Stomach (tissue), 8 donors: ENCODE measurements at regions not wholly inside any gene's neighbourhood (a gene's known extent, or its start where the extent isn't known, plus 50 kb on each side); places are given as distances from the start of the nearest gene placed in this dataset.

Experiments
- DNase-seq, 2 donors: peaks; one replicate each; pipeline versions ENCODE4 v3.0.0 to v3.0.0-alpha.2; 2013 to 2019
- H3K27ac ChIP-seq, 5 donors: fragments of 200-600 bp in 4 of 5; sonication (generic) in 4 of 5; one replicate each; pipeline ENCODE4 v1.5.1; 2013 to 2019; ENCODE audit warnings: mild to moderate bottlenecking in 1 of 5, moderate library complexity in 1 of 5
- H3K27me3 ChIP-seq, 3 donors: fragments of 200-600 bp; sonication (generic); one replicate each; pipeline ENCODE4 v1.5.1; 2017 to 2019; ENCODE audit warnings: mixed run types in 1 of 3
- H3K36me3 ChIP-seq, 4 donors: fragments of 200-600 bp; sonication (generic); 1 replicate in 3 of 4; 2 replicates in 1 of 4; pipeline ENCODE4 v1.5.1; 2016 to 2019
- H3K4me1 ChIP-seq, 4 donors: fragments of 200-600 bp; sonication (generic); one replicate each; pipeline ENCODE4 v1.5.1; 2016 to 2019
- H3K4me3 ChIP-seq, 4 donors: fragments of 200-600 bp; sonication (generic) in 3 of 4; one replicate each; pipeline ENCODE4 v1.5.1; 2016 to 2019; ENCODE audit warnings: mild to moderate bottlenecking in 1 of 4
- H3K9me3 ChIP-seq, 4 donors: fragments of 200-600 bp; sonication (generic); one replicate each; pipeline ENCODE4 v1.5.1; 2016 to 2019
- CTCF ChIP-seq, 7 experiments: fragments of 450-650 bp in 4 of 7; fragments of 200-600 bp in 3 of 7; sonication (generic) in 3 of 7; IDR thresholded peaks; one replicate each; pipeline ENCODE4 v1.5.1; 2016 to 2019; ENCODE audit warnings: antibody characterized with exemption in 7 of 7, control low read depth in 2 of 7, mild to moderate bottlenecking in 1 of 7
- EP300 ChIP-seq: sonication (generic); formaldehyde crosslinking; IDR thresholded peaks from one replicate; pipeline ENCODE4 v1.6.1; 2017; ENCODE audit warnings: antibody characterized with exemption
- POLR2A ChIP-seq, 4 donors: fragments of 450-650 bp; IDR thresholded peaks; one replicate each; pipeline ENCODE4 v1.6.1; 2016; ENCODE audit warnings: antibody characterized with exemption in 4 of 4, control low read depth in 2 of 4, mild to moderate bottlenecking in 1 of 4, moderate library complexity in 1 of 4
- POLR2AphosphoS5 ChIP-seq, 3 donors: sonication (generic); formaldehyde crosslinking; IDR thresholded peaks; one replicate each; pipeline ENCODE4 v1.6.1; 2016; ENCODE audit warnings: antibody characterized with exemption in 3 of 3
- WGBS, 5 donors: extraction: QIAGEN DNeasy Blood & Tissue Kit in 3 of 5; methylation state at CpG; one replicate each; pipeline versions ENCODE4 v1.1.5 to v1.1.7; 2013 to 2018; 5-methylcytosine and 5-hydroxymethylcytosine counted together
- intact Hi-C: fragments of 100-400 bp; cut with DNase I; formaldehyde crosslinking; loops from one replicate; pipeline ENCODE4 v1.15.1; 2023; ENCODE audit warnings: low total_unique reads
- donor health status: healthy with polysubstance abuse.
- donor health status: Bipolar disorder and iron deficiency.
- donor health status: healthy.

- Histone ChIP-seq H3K4me1 (no peaks in the 10 kb centered on the region), H3K36me3 (no peaks in the 10 kb centered on the region), H3K4me3 (no peak overlapping the region), H3K27me3 (no peaks in the 10 kb centered on the region), H3K27ac (no peak overlapping the region), H3K9me3 (no peaks in the 10 kb centered on the region)
- DNase-seq: no peak
- TF ChIP-seq CTCF (IDR thresholded peaks at IDR 0.05): no peak
- no peak for TF ChIP-seq POLR2A (IDR thresholded peaks at IDR 0.05)
- no peak for TF ChIP-seq POLR2AphosphoS5 (IDR thresholded peaks at IDR 0.05)
- no peak for TF ChIP-seq EP300
- intact Hi-C loops: no loop called here
- WGBS, 5 donors: 75 to 84% (median 78%) methylated on average over 4 of the region's 4 CpGs
These were observed 164.4 kb downstream of the SCG2 start for GRCh38 chr2:223437788-223438187.

GRCh38 chr2:223439184-223439583 lies 163.0 kb downstream of the SCG2 start:
- Histone ChIP-seq H3K4me1 (peaks cover 0 to 3% (median 0%) of the 10 kb centered on the region in 4 donors), H3K4me3 (no peak overlapping the region), H3K27me3 (no peaks in the 10 kb centered on the region), H3K36me3 (no peaks in the 10 kb centered on the region), H3K9me3 (no peaks in the 10 kb centered on the region), H3K27ac (no peak overlapping the region)
- intact Hi-C loops: no loop called here
- TF ChIP-seq POLR2A (IDR thresholded peaks at IDR 0.05) (no peak), EP300 (no peak), CTCF (IDR thresholded peaks at IDR 0.05) (no peak), POLR2AphosphoS5 (IDR thresholded peaks at IDR 0.05) (no peak)
- no peak for DNase-seq
- 51 to 67% (median 59%) methylated on average over 1 of the region's 1 CpG for WGBS, 5 donors

GRCh38 chr2:223439786-223440185 lies 162.4 kb downstream of the SCG2 start:
- WGBS, 5 donors: 10 to 94% (median 48%) methylated on average over 1 of the region's 1 CpG
- no peak for DNase-seq
- TF ChIP-seq CTCF (IDR thresholded peaks at IDR 0.05): no peak
- TF ChIP-seq EP300: no peak
- no peak for TF ChIP-seq POLR2A (IDR thresholded peaks at IDR 0.05)
- TF ChIP-seq POLR2AphosphoS5 (IDR thresholded peaks at IDR 0.05): no peak

GRCh38 chr2:223442847-223443246 lies 159.3 kb downstream of the SCG2 start:
- H3K4me1 ChIP-seq: peaks cover 0 to 4% (median 0%) of the 10 kb centered on the region in 4 donors
- no peaks in the 10 kb centered on the region for H3K36me3 ChIP-seq
- intact Hi-C loops: no loop called here
- H3K4me3 ChIP-seq: no peak overlapping the region
- WGBS, 5 donors: 38 to 69% (median 61%) methylated on average over 2 of the region's 2 CpGs
- DNase-seq: peak in 1 of 2 donors; percentile 4
- H3K27ac ChIP-seq: no peak overlapping the region
- no peak for TF ChIP-seq POLR2AphosphoS5 (IDR thresholded peaks at IDR 0.05)
- no peak for TF ChIP-seq POLR2A (IDR thresholded peaks at IDR 0.05)
- TF ChIP-seq CTCF (IDR thresholded peaks at IDR 0.05): no peak
- TF ChIP-seq EP300: no peak
- H3K9me3 ChIP-seq: no peaks in the 10 kb centered on the region
- H3K27me3 ChIP-seq: no peaks in the 10 kb centered on the region

More at GRCh38 chr2:223439786-223440185, 162.4 kb downstream of the SCG2 start:
- H3K27me3 ChIP-seq: no peaks in the 10 kb centered on the region
- H3K36me3 ChIP-seq: no peaks in the 10 kb centered on the region
- no peaks in the 10 kb centered on the region for H3K9me3 ChIP-seq
- intact Hi-C loops: no loop called here
- peaks cover 0 to 4% (median 0%) of the 10 kb centered on the region in 4 donors for H3K4me1 ChIP-seq
- H3K4me3 ChIP-seq: no peak overlapping the region
- H3K27ac ChIP-seq: no peak overlapping the region
